Ishikawa (cell line): ENCODE measurements at regions not wholly inside any gene's neighbourhood (a gene's known extent, or its start where the extent isn't known, plus 50 kb on each side); places are given as distances from the start of the nearest gene placed in this dataset.

Experiments
- CEBPB ChIP-seq: IDR thresholded peaks from 2 replicates; pipeline ENCODE4 v1.6.1; 2012
- CREB1 ChIP-seq: IDR thresholded peaks from 2 replicates; pipeline ENCODE4 v1.6.1; 2012; ENCODE audit warnings: low read depth
- EGR1 ChIP-seq: IDR thresholded peaks from 2 replicates; pipeline ENCODE4 v1.6.1; 2012
- EP300 ChIP-seq: IDR thresholded peaks from 2 replicates; pipeline ENCODE4 v1.6.1; 2012; ENCODE audit warnings: borderline replicate concordance
- FOXM1 ChIP-seq: IDR thresholded peaks from 2 replicates; pipeline ENCODE4 v1.6.1; 2012; ENCODE audit warnings: low read depth, borderline replicate concordance
- MAX ChIP-seq: IDR thresholded peaks from 2 replicates; pipeline ENCODE4 v1.6.1; 2012
- NFIC ChIP-seq: IDR thresholded peaks from 2 replicates; pipeline ENCODE4 v1.6.1; 2012
- RAD21 ChIP-seq: IDR thresholded peaks from 2 replicates; pipeline ENCODE4 v1.6.1; 2012; ENCODE audit warnings: low read depth
- TAF1 ChIP-seq: IDR thresholded peaks from 2 replicates; pipeline ENCODE4 v1.6.1; 2012; ENCODE audit warnings: low read depth, mild to moderate bottlenecking
- TCF12 ChIP-seq: IDR thresholded peaks from 2 replicates; pipeline ENCODE4 v1.6.1; 2012; ENCODE audit warnings: low read depth
- TEAD4 ChIP-seq: IDR thresholded peaks from 2 replicates; pipeline ENCODE4 v1.6.1; 2012
- USF1 ChIP-seq: IDR thresholded peaks from 2 replicates; pipeline ENCODE4 v1.6.1; 2012
- YY1 ChIP-seq: IDR thresholded peaks from 2 replicates; pipeline ENCODE4 v1.6.1; 2012; ENCODE audit warnings: low read depth
- ZBTB7A ChIP-seq: IDR thresholded peaks from 2 replicates; pipeline ENCODE4 v1.6.1; 2012; ENCODE audit warnings: low read depth
- TF ChIP-seq, protein P1 (sequence below): IDR thresholded peaks from 2 replicates; pipeline ENCODE4 v1.6.1; 2012; ENCODE audit warnings: low read depth, mild to moderate bottlenecking

DNA sequence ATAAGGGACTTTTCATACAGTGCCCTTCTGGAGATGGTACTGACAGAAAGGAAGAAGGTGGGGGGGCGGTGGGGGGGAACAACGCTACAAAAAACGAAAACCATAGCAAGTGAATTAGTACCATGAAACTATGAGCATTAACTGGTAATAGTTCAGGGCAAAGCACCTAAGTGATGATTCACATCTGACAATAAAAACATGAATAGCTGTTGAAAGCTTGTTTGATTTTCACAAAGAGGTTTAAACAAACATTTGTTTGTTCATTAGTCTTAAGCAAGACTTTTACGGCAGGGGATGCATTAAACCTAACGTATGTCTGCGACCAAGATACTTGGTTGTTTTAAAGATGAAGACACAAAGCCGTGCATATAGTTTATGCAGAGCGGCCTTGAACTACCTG, 177.5 kb downstream of the LMO4 start:
- TF ChIP-seq TCF12, result no peak
- TF ChIP-seq CREB1, result no peak
- TF ChIP-seq CEBPB, result no peak
- no peak for TF ChIP-seq EGR1
- TF ChIP-seq RAD21, result no peak
- TF ChIP-seq EP300, result no peak
- TF ChIP-seq FOXM1, result no peak
- TF ChIP-seq ZBTB7A, result no peak
- TF ChIP-seq NFIC, result no peak
- no peak for TF ChIP-seq TEAD4
- TF ChIP-seq YY1, result no peak
- TF ChIP-seq TAF1, result no peak
- TF ChIP-seq MAX, result no peak
- no peak for TF ChIP-seq USF1
- TF ChIP-seq, protein P1, sequence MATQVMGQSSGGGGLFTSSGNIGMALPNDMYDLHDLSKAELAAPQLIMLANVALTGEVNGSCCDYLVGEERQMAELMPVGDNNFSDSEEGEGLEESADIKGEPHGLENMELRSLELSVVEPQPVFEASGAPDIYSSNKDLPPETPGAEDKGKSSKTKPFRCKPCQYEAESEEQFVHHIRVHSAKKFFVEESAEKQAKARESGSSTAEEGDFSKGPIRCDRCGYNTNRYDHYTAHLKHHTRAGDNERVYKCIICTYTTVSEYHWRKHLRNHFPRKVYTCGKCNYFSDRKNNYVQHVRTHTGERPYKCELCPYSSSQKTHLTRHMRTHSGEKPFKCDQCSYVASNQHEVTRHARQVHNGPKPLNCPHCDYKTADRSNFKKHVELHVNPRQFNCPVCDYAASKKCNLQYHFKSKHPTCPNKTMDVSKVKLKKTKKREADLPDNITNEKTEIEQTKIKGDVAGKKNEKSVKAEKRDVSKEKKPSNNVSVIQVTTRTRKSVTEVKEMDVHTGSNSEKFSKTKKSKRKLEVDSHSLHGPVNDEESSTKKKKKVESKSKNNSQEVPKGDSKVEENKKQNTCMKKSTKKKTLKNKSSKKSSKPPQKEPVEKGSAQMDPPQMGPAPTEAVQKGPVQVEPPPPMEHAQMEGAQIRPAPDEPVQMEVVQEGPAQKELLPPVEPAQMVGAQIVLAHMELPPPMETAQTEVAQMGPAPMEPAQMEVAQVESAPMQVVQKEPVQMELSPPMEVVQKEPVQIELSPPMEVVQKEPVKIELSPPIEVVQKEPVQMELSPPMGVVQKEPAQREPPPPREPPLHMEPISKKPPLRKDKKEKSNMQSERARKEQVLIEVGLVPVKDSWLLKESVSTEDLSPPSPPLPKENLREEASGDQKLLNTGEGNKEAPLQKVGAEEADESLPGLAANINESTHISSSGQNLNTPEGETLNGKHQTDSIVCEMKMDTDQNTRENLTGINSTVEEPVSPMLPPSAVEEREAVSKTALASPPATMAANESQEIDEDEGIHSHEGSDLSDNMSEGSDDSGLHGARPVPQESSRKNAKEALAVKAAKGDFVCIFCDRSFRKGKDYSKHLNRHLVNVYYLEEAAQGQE, result no peak

DNA sequence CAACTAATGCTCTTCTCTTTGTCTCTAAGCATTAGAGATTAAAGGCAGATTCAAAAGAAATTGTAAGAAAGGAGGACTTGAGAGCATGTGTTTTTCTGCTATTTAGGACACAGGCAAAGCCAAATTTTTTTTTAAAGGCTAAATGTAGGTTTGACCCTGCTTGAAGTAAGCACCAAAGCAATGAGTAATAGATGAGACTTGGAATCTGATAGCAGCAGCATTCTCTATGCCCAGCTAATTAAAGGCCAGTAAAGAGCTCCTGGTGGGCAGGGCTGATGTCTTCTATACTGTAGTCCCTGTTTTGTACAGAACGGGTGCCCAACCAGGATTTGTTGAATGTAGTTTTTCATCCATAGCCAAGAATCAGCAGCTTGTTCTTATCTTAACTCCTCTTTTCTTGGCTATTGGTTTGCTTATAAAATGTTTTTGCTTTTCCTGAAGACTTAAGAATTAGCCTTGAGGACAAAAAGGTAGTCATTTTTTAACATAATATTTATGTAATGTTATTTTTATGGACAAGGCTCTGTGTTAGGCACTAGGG, 179.6 kb downstream of the LMO4 start:
- no peak for TF ChIP-seq TCF12
- TF ChIP-seq EP300, result no peak
- no peak for TF ChIP-seq RAD21
- no peak for TF ChIP-seq ZBTB7A
- no peak for TF ChIP-seq NFIC
- no peak for TF ChIP-seq CEBPB
- TF ChIP-seq EGR1, result no peak
- TF ChIP-seq, protein P1, result no peak
- no peak for TF ChIP-seq FOXM1
- TF ChIP-seq YY1, result no peak
- TF ChIP-seq USF1, result no peak
- no peak for TF ChIP-seq TAF1
- no peak for TF ChIP-seq TEAD4

DNA sequence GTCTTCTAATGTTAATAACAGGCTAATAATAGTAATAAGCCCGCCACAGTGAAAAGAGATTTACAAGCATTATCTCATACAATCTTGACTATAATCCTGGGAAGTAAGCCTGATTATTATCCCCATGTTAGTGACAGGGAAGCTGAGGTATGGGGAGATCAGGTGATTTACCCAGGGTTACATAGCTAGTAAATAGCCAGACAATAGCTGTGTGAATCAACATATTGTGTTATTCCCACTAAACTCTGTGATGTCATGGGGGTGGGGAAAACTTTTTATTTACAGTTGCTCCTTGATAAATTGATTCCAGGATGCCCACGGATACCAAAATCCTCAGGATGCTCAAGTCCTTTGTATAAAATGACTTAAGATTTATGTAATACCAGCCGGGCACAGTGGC, 181.9 kb downstream of the LMO4 start:
- TF ChIP-seq CREB1, result no peak
- TF ChIP-seq TCF12, result no peak
- no peak for TF ChIP-seq RAD21
- TF ChIP-seq, protein P1, result no peak
- TF ChIP-seq CEBPB, result no peak
- no peak for TF ChIP-seq USF1
- no peak for TF ChIP-seq TAF1
- TF ChIP-seq EGR1, result no peak
- TF ChIP-seq EP300, result no peak
- no peak for TF ChIP-seq YY1
- TF ChIP-seq ZBTB7A, result no peak
- TF ChIP-seq TEAD4, result no peak
- TF ChIP-seq MAX, result no peak
- TF ChIP-seq NFIC, result no peak
- no peak for TF ChIP-seq FOXM1

- no peak for TF ChIP-seq NFIC
- no peak for TF ChIP-seq YY1
- no peak for TF ChIP-seq TCF12
- TF ChIP-seq, protein P1, result no peak
- no peak for TF ChIP-seq EGR1
- no peak for TF ChIP-seq ZBTB7A
- TF ChIP-seq TAF1, result no peak
- no peak for TF ChIP-seq TEAD4
- no peak for TF ChIP-seq RAD21
- TF ChIP-seq MAX, result no peak
- no peak for TF ChIP-seq CEBPB
- no peak for TF ChIP-seq EP300
- no peak for TF ChIP-seq CREB1
- TF ChIP-seq FOXM1, result no peak
Measured at GRCh38 chr1:87511449-87511848, 182.8 kb downstream of the LMO4 start.
